ENCODE measurements at regions not wholly inside any gene's neighbourhood (a gene's known extent, or its start where the extent isn't known, plus 50 kb on each side); places are given as distances from the start of the nearest gene placed in this dataset.

- no peak for FAIRE-seq
- H3K4me2 ChIP-seq (ENCODE audit: insufficient read depth in 1 of 2, low read depth in 2 of 2, low read length in 2 of 2), result no peak overlapping the region
- H3K4ac ChIP-seq (replicated peaks; ENCODE audit: insufficient read length, low read depth, low read length), result no peak overlapping the region
- no peaks in the 10 kb centered on the region for H3K36me3 ChIP-seq (ENCODE audit: control insufficient read depth in 2 of 4, insufficient read depth in 4 of 4, low read length in 3 of 4)
- WGBS, 2 experiments (ENCODE audit: extremely low coverage in 1 of 2, insufficient coverage in 1 of 2, insufficient read length in 1 of 2, insufficient replicate concordance in 2 of 2, low coverage in 1 of 2, low lambda C conversion rate in 2 of 2, missing lambda C conversion rate in 1 of 2), result 88% methylated on average over 4 of the region's 4 CpGs; no CpG with 5 or more reads in 1 of the 2 experiments
- H4K20me1 ChIP-seq (replicated peaks in 1 of 2; ENCODE audit: control insufficient read depth in 1 of 2, insufficient read depth in 2 of 2, low read length in 2 of 2), result no peaks in the 10 kb centered on the region
- DNase-seq (ENCODE audit: low read depth in 1 of 2, low spot score in 2 of 2), result no peak
- H2BK15ac ChIP-seq (ENCODE audit: low read length), result no peak overlapping the region
- H3K23ac ChIP-seq (ENCODE audit: insufficient read length), result no peak overlapping the region
- no peaks in the 10 kb centered on the region for H3K79me2 ChIP-seq (ENCODE audit: control insufficient read depth in 1 of 2, insufficient read depth in 2 of 2, low read length in 2 of 2)
- no peaks in the 10 kb centered on the region for H3K79me1 ChIP-seq (ENCODE audit: low read depth, low read length)
- no peak overlapping the region for H2BK12ac ChIP-seq (ENCODE audit: low read depth, low read length)
- no peak overlapping the region for H4K8ac ChIP-seq (ENCODE audit: extremely low read depth, insufficient read depth, low read length)
- no peak overlapping the region for H3K56ac ChIP-seq (replicated peaks; ENCODE audit: insufficient read length, low read depth, low read length)
- no peak overlapping the region for H2AK5ac ChIP-seq (ENCODE audit: low read depth, low read length)
- no peak overlapping the region for H2BK5ac ChIP-seq (ENCODE audit: low read depth, low read length)
- ChIA-PET POLR2A (ENCODE audit: partially characterized antibody) (no interaction called here), CTCF (ENCODE audit: partially characterized antibody) (no interaction called here)
- H3K9me3 ChIP-seq (ENCODE audit: insufficient read depth in 2 of 2, low read depth in 1 of 2, low read length in 1 of 2), result no peaks in the 10 kb centered on the region
- no peak overlapping the region for H3K18ac ChIP-seq (ENCODE audit: extremely low read depth, low read length)
- no peak overlapping the region for H3K27ac ChIP-seq (ENCODE audit: low read depth, low read length)
- H3K27me3 ChIP-seq (replicated peaks in 1 of 4; ENCODE audit: control insufficient read depth in 3 of 4, extremely low read depth in 1 of 4, insufficient read depth in 3 of 4, low read length in 3 of 4), result no peaks in the 10 kb centered on the region; a peak in 1 of 7 replicates
- no peak overlapping the region for H2BK20ac ChIP-seq (ENCODE audit: low read length)
- H4K5ac ChIP-seq (ENCODE audit: insufficient read length, low read depth, low read length), result no peak overlapping the region
- H3K4me1 ChIP-seq (replicated peaks in 1 of 4; ENCODE audit: control insufficient read depth in 3 of 4, insufficient read depth in 4 of 4, low read length in 3 of 4), result no peaks in the 10 kb centered on the region
- no peak overlapping the region for H2AFZ ChIP-seq (ENCODE audit: low read length)
- H3K14ac ChIP-seq (ENCODE audit: insufficient read length), result no peak overlapping the region
- H3K23me2 ChIP-seq (ENCODE audit: low read depth, low read length), result no peaks in the 10 kb centered on the region
- H4K91ac ChIP-seq (replicated peaks; ENCODE audit: insufficient read length, low read length), result no peak overlapping the region
- H3K9ac ChIP-seq (replicated peaks in 1 of 4; ENCODE audit: extremely low read depth in 1 of 4, low read depth in 3 of 4, low read length in 3 of 4), result no peak overlapping the region
- H2BK120ac ChIP-seq (replicated peaks; ENCODE audit: low read depth, low read length), result no peak overlapping the region
- no peak overlapping the region for H3K4me3 ChIP-seq (ENCODE audit: extremely low read depth in 1 of 4, insufficient read depth in 2 of 4, low read depth in 3 of 4, low read length in 4 of 4)
- TF ChIP-seq KDM4A (IDR thresholded peaks at IDR 0.05; ENCODE audit: low read depth, low read length, severe bottlenecking), result no peak
- no peak for TF ChIP-seq KDM1A (IDR thresholded peaks at IDR 0.05; ENCODE audit: borderline replicate concordance, low read length)
- no peak for TF ChIP-seq CTCF (IDR thresholded peaks at IDR 0.05; ENCODE audit: control extremely low read depth in 1 of 3, insufficient read depth in 1 of 3, low read depth in 1 of 3, low read length in 3 of 3)
- TF ChIP-seq EP300 (IDR thresholded peaks at IDR 0.05; ENCODE audit: borderline replicate concordance in 1 of 2, low read depth in 2 of 2, low read length in 2 of 2), result no peak
- no peak for TF ChIP-seq MAFK (IDR thresholded peaks at IDR 0.05; ENCODE audit: low read depth, low read length)
- no peak for TF ChIP-seq RBBP5 (IDR thresholded peaks at IDR 0.05; ENCODE audit: borderline replicate concordance, low read depth, low read length)
- no peak for TF ChIP-seq CBX5 (IDR thresholded peaks at IDR 0.05; ENCODE audit: low read depth, low read length)
- TF ChIP-seq TBP (IDR thresholded peaks at IDR 0.05; ENCODE audit: low read depth, low read length), result no peak
- no peak for TF ChIP-seq HDAC2 (IDR thresholded peaks at IDR 0.05; ENCODE audit: borderline replicate concordance in 1 of 2, low read depth in 2 of 2, low read length in 2 of 2)
- TF ChIP-seq TAF1 (IDR thresholded peaks at IDR 0.05; ENCODE audit: low read depth, low read length), result no peak
- TF ChIP-seq EZH2 (IDR thresholded peaks at IDR 0.05; ENCODE audit: low read depth, low read length, severe bottlenecking), result no peak
- TF ChIP-seq CEBPB (IDR thresholded peaks at IDR 0.05; ENCODE audit: low read depth, low read length), result no peak
Measured at GRCh38 chr16:8519179-8519578, 71.1 kb downstream of the TMEM114 start.
